Fibroblast of upper back skin (primary cell): ENCODE measurements at regions not wholly inside any gene's neighbourhood (a gene's known extent, or its start where the extent isn't known, plus 50 kb on each side); places are given as distances from the start of the nearest gene placed in this dataset.

Source experiments
- DNase-seq: peaks from one replicate; pipeline ENCODE4 v3.0.0-alpha.2; 2013

- DNase-seq: no peak
These were observed 1635.2 kb downstream of the FAM181B start for GRCh38 chr11:81098471-81098870.

DNA sequence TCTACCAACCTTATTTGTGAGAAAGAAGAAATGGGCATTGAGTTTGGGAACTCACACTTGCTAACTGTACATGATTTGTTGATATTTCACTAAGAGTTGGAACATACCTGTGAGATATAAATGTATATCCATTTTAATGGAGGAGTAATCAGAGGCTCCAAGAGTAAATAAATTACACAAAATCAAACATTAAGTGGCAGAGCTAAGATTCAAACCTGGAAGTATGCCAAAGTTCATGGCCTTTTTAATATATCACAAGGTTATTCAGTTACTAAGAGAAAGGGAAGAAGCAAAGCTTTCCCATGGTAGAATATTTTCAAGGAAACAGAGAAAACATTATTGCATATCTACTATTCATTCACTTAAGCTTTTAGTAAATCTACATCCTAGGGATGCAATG is 1641.1 kb downstream of the FAM181B start:
- no peak for DNase-seq

GRCh38 chr11:81089242-81089641 is 1644.4 kb downstream of the FAM181B start:
- DNase-seq: no peak

DNA sequence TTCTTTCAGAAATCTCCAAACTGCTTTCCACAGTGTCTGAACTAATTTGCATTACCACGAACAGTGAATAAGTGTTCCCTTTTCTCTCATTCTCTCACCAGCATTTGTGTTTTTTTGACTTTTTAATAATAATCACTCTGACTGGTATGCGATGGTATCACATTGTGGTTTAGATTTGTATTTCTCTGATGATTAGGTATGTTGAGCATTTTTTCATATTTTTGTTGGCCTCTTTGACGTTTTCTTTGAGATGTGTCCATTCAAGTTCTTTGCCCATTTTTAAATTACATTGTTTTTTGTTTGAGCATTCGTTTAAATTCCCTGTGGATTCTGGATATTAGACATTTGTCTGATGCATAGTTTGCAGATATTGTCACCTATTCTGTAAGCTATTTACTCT is 1639.6 kb upstream of the TENM4 start:
- DNase-seq: no peak

DNA sequence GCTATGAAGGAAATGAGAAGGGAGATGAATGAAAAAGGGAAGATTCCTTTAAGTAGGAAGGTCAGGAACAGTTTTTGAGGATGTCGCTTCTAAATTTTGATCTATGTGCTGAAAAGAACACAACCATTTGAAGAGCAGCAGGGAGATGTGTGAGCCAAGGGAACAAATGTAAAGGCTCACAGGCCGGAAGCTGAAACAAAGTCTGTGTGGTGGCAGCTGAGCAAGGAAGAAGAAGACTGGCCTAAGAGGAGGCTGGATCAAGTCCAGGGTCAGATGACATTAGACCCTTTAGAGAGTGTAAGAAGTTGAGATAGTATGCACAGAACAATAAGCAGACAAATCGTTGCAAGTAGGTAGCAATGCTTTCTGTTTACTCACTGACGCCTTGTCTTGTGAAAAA is 1631.4 kb upstream of the TENM4 start:
- no peak for DNase-seq

DNA sequence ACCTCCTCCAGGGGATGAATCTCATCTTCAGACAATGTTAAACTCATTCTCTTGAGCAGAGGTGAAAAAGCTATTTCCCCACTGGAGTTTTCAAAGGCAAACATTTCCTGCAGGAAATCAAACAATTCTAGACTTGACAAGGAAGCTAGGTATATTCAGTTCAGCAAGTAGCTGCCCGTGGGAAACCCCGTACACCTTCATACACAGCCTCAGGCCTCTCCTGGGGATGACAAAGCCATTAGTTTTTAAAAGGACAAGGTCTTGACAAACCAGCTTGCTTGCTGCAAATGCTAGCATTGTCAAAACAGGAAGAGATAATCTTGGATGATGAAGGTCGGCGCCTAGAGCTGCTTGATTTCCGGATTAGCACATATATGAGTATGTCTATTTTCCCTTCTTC is 1630.8 kb upstream of the TENM4 start:
- DNase-seq: no peak

GRCh38 chr11:81070948-81071347 is 1630.1 kb upstream of the TENM4 start:
- DNase-seq: no peak

DNA sequence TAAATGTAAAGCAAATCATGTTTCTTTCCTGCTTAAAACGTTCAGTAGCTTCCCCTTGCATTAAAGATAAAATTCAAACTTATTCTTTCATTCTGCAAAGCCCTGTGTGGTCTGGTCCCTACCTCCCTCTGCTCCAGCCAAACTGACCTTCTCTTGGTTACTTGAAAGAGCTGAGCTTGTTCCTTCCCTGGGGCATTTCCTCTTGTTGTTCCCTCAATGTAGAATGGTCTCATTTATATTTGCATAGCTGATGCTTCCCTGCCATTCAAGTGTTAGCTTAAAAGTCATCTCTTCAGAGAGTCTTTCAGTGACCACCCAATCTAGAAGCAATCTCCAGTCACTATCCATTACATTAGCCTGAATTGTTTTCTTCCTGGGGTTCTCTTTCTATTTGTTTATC is 1618.5 kb upstream of the TENM4 start:
- DNase-seq: no peak

DNA sequence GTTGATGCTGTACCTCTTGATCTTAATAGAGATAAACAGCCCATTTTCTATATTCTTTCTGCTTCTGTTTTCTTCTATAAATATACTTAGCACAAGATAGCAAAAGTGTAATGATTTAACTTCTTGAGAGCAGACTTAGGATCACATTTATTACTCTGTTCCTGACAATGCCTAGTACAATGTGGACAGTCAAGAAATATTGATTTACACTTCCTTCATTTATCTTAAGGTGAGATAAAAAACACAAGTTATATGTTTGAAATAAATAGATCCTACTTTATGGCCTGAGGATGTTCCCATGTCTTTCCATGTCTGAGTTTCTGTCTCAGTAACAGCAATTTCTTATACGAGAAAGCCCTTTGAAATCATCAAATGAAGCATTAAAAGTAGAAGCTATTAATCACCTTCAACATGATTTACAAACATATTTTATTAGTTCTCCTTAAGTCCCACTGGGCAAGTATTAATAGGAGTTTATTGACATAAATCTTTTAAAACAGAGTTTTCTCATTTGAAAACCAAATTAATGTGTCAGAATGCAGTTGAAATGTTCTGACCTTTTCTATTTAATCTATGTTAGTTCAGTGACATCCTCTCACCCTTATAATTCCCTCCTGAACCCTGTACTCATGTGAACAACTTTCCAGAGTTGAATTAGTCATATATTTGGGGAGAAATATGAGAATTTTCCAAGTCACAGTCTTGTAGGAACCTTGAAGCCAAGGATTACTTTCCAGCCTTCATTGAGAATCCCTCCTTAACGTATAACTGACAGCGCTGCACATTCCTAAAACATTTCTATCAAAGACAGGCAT is 1611.7 kb upstream of the TENM4 start:
- no peak for DNase-seq

DNA sequence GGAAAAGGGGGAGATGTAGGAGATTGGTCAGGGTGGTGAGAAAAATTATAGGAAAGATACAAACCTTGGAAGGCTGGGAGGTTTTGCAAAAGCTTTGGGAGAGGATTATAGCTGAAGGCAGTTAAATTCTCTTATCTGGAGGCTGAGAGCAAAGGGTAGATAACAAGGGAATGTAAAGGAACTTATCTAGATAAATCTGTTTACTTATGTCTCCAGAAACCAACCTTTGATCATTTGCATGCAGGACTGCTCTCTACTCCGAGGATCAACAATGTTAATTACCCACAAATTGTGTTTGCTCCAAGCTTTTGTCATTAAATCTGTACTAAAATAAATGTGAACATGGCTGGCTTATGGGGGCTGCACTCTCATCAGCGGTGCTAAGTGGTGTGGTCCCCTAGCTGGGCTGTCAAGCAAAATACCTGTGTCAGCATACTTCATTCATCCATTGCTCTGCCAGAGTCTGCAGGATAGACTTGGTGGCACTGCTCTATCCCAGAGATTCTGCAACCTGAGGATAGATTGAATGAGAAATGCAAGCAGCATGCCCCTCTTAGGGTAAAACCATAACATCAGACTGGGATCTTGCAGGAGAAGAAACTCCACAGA is 1599.2 kb upstream of the TENM4 start:
- no peak for DNase-seq

- DNase-seq: no peak
These were observed 1595.5 kb upstream of the TENM4 start for GRCh38 chr11:81036168-81036870.

- DNase-seq: no peak
These were observed 1593.1 kb upstream of the TENM4 start for GRCh38 chr11:81033779-81034540.

- no peak for DNase-seq
These were observed 1592.1 kb upstream of the TENM4 start for GRCh38 chr11:81032906-81033305.

GRCh38 chr11:81030186-81030585 is 1589.4 kb upstream of the TENM4 start:
- DNase-seq: no peak

DNA sequence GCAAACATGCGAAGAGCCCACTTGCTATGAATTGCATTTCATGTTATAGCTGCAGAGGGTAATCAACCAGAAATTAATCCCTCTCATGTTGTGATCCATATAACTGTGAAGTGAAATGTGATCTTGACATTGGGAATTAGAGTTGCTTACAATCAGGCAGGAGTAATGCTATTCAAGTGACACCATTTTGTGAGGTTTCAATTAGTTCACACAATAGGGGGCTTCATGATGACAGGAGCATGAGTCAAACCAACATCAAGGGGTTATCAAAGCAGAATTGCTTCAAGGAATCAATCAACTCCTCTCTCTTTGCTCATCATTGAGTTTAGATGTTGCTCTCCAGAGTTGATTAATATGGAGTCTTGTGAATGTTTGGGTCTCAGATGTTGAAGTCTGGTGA is 1585.2 kb upstream of the TENM4 start:
- DNase-seq: no peak

GRCh38 chr11:81022057-81022456 is 1581.2 kb upstream of the TENM4 start:
- DNase-seq: no peak

- DNase-seq: no peak
These were observed 1569.8 kb upstream of the TENM4 start for GRCh38 chr11:81010631-81011030.

DNA sequence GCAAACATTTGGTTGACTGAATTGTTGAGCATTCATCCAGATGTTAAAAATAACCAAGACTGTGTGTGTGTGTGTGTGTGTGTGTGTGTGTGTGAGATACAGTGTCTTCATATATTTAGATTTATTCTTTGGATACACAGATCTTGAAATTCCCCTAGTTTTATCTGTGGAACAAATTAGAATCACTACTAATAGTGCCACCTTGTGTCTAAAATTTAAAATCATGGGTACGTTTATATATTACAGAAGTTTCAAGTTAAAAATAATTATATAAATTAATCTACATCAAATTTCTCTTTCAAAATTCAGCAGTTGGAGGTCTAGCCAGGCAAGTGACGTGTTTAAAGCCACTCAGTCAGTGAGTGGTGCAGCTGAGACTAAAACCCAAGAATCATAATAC is 1566.2 kb upstream of the TENM4 start:
- DNase-seq: peak; percentile 52

DNA sequence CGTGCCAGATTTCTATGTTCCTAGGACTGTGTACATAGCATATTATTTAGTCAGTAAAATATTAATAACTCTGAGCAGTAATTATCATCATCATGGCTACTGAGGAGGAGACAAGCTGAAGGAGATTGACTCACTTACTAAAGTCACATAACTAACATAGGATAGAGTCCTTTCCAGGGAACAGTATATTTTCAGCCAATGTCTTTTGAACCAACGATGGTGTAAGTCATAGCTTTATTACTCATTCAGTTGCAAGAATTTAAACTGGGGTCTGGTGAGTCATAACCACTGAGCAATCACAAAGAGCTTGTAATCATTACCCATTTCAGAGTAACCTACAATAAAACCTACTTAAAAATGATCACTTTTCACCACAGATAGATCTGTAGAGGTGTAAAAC is 1564.8 kb upstream of the TENM4 start:
- peak; percentile 92 for DNase-seq

- no peak for DNase-seq
These were observed 1563.7 kb upstream of the TENM4 start for GRCh38 chr11:81004576-81004975.

- no peak for DNase-seq
These were observed 1561.5 kb upstream of the TENM4 start for GRCh38 chr11:81002374-81002773.

GRCh38 chr11:81000735-81001134 is 1559.9 kb upstream of the TENM4 start:
- DNase-seq: no peak

- DNase-seq: no peak
These were observed 1559.5 kb upstream of the TENM4 start for GRCh38 chr11:81000334-81000733.
